Activated CD4-positive, alpha-beta T cell treated with anti-CD3 and anti-CD28 coated beads, Interleukin-2, amount 10 ng/mL, durations not matched to agents 24 days and 14 days (primary cell): ENCODE measurements at regions not wholly inside any gene's neighbourhood (a gene's known extent, or its start where the extent isn't known, plus 50 kb on each side); places are given as distances from the start of the nearest gene placed in this dataset.
A peak's percentile ranks its signal among the peaks of the same experiment; 100 is the strongest.
"Not testable (repeated sequence)": the region's sequence is repeated elsewhere in the genome, so short reads cannot be mapped to it uniquely, and the experiment has no call there.

Experiments
- DNase-seq: peaks from one replicate; pipeline ENCODE4 v3.0.0; 2022
- H3K27ac Mint-ChIP-seq: one replicate; pipeline ENCODE4 v1.8.0; 2022; ENCODE audit warnings: mild to moderate bottlenecking, mixed read lengths
- H3K27me3 Mint-ChIP-seq: one replicate; pipeline ENCODE4 v1.8.0; 2022; ENCODE audit warnings: mixed read lengths
- H3K36me3 Mint-ChIP-seq: one replicate; pipeline ENCODE4 v1.8.0; 2022; ENCODE audit warnings: low read depth, mild to moderate bottlenecking, mixed read lengths
- H3K4me1 Mint-ChIP-seq: one replicate; pipeline ENCODE4 v1.8.0; 2021; ENCODE audit warnings: mixed read lengths
- H3K4me3 Mint-ChIP-seq: one replicate; pipeline ENCODE4 v1.8.0; 2022; ENCODE audit warnings: mild to moderate bottlenecking, moderate library complexity, mixed read lengths
- H3K9me3 Mint-ChIP-seq: one replicate; pipeline ENCODE4 v1.8.0; 2021; ENCODE audit warnings: mixed read lengths
- intact Hi-C: fragments of 100-400 bp; cut with micrococcal nuclease; formaldehyde crosslinking; loops from one replicate; pipeline ENCODE4 v1.15.1; 2023

DNA sequence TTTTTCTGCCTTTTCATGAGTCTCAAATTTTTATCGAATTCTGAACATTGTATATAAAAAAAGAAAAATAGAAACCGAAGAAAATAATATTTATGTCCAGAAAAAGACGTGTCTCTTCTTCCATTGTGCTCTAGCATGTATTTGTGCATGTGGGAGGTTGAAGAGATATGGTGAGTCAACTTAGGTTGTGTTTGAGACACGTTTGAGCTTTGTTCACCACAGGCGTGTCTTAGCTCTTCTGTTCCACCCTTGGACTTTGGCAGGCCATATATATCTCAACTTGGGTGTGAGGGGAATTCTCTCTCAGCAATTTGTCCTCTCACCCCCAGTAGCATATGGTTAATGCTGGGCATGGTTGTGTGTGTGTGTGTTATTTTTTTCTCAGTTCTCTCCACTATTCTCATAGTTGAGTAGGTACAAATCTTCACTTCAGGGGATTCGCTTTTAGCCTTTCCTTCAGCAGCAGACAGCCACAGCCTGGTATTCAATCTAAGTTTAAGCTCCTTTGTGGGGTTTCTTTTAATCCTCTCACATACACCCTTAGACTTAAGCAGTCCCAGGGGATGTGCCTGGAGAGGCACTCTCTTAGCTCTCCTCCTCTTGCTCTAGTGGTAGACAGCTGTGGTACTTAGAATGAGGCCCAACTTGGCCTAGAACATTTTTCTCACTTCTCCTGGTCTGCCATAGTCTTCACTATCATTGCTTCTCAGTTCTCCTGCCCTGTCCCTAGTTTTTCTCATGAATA lies 286.5 kb upstream of the RBMS3 start:
- Mint-ChIP-seq H3K9me3 (peaks cover 10% of the 10 kb centered on the region), H3K36me3 (no peaks in the 10 kb centered on the region), H3K27ac (no peak overlapping the region), H3K27me3 (no peaks in the 10 kb centered on the region), H3K4me3 (no peak overlapping the region), H3K4me1 (peaks cover 7% of the 10 kb centered on the region)
- no peak for DNase-seq
- intact Hi-C loops = no loop called here

DNA sequence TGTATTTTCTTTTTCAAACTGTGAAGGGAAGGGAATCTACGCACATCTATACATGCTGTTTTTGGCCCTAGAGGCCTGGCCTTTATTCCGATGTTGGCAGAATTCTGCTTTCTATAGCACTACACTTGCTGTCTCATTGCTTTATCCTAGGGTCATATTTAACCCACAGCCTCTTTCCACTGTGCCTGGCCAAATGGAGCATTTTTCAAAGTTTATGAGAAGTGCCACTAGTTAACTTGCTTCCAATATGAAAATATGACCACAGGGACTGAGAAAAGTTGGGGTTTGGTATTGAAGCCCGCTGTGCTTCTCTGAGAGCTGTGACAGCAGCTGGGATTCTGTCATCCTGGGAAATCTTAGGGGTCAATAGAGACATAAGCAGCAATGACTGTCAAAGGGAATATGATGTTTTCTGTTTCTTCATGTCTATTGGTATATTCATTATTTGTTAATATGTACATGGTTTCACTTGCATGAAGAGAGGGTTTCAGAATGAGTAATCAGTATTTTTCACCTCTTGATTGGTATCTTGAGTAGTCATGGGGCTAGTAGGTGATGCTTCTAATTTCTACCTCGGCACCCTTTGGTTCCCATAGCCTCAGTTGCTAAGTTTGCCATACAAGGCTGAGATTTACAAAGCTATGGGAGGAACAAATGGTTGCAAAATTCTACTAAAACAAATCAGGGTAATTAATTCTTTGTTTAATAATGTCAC lies 275.8 kb upstream of the RBMS3 start:
- Mint-ChIP-seq H3K4me1 (peaks cover 4% of the 10 kb centered on the region), H3K36me3 (no peaks in the 10 kb centered on the region), H3K27me3 (no peaks in the 10 kb centered on the region), H3K4me3 (no peak overlapping the region), H3K27ac (no peak overlapping the region), H3K9me3 (no peaks in the 10 kb centered on the region)
- intact Hi-C loops = no loop called here
- no peak for DNase-seq

DNA sequence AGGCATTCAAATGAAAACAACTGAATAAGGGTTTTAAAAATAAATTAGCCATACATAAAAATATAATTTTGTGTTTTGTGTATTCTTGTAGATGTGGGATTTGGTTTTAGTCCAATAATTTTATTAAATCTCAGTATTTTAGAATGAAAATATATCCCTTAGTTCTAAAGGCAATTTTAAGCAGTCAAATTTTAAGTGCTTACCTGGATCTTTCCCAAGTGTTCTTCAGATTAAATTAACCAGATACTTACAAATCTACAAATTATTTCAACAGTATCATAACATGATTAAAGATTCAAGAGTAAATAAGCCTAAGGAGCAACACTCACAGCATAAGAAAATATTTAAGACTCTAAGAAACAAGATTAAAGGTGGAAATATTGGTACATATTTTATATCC lies 275.0 kb upstream of the RBMS3 start:
- no peaks in the 10 kb centered on the region for H3K27me3 Mint-ChIP-seq
- no peaks in the 10 kb centered on the region for H3K9me3 Mint-ChIP-seq
- H3K4me3 Mint-ChIP-seq = no peak overlapping the region
- no peak for DNase-seq
- peaks cover 4% of the 10 kb centered on the region for H3K4me1 Mint-ChIP-seq
- no peaks in the 10 kb centered on the region for H3K36me3 Mint-ChIP-seq
- intact Hi-C loops = no loop called here
- H3K27ac Mint-ChIP-seq = no peak overlapping the region

DNA sequence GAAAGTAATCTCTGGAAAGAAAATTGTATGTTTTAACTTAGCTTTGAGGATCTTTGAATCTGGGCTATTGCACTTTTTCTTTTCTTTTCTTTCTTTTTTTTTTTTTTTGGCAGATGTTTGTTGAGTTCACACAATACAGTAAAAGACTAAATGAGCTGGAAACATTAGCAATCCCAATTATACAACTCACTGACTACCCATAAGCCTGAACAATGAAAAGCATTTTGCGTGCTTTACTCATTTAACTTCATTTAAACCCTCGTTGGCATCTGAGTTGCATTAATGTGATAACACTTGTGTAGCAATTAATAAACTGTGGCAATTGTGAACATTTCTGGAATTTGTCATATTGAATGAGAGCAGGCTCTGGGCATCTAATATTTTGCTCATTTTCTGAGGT lies 269.4 kb upstream of the RBMS3 start:
- H3K4me1 Mint-ChIP-seq = no peaks in the 10 kb centered on the region
- H3K9me3 Mint-ChIP-seq = peaks cover 7% of the 10 kb centered on the region
- DNase-seq = no peak
- intact Hi-C loops = no loop called here
- H3K36me3 Mint-ChIP-seq = no peaks in the 10 kb centered on the region
- no peak overlapping the region for H3K27ac Mint-ChIP-seq
- H3K4me3 Mint-ChIP-seq = no peak overlapping the region
- no peaks in the 10 kb centered on the region for H3K27me3 Mint-ChIP-seq

DNA sequence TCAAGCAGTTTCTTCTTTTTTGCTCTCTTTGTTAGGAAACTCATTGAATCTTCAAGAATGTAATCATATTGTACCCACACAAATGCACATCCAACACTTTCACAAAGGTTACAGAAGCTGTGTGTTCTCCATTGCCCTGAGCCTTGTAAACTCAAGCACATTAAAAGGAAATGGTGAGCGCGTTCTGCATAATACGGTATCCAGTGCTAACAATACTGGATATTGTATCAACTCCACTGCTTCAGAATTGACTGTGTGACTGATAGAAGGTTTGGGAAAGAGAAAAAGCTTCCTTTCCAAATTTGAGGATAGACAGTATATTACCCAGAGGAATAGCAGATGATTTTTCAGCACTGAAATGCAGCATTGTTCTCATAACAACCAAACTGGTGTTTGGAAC lies 268.9 kb upstream of the RBMS3 start:
- intact Hi-C loops = no loop called here
- H3K27me3 Mint-ChIP-seq = no peaks in the 10 kb centered on the region
- no peak overlapping the region for H3K27ac Mint-ChIP-seq

DNA sequence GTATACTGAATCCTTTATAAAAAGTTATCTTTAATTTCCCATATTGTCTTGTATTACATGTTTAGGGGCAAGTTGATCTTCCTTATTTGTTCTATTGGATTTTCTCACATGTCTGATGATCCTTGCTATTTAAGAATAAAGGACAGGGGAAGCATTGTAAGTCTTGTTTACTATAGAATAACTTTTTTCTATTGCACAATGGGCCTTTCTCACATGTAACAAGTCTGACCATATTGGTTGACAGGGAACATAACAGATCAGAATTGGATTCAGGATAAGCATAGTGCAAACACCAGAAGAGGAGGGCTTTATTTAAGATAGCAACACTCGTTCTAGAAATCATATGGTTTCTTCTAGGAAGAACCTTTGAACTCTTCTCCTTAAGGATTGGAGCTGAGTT lies 257.9 kb upstream of the RBMS3 start:
- no peaks in the 10 kb centered on the region for H3K36me3 Mint-ChIP-seq
- H3K4me1 Mint-ChIP-seq = peaks cover 5% of the 10 kb centered on the region
- intact Hi-C loops = no loop called here
- no peak for DNase-seq
- H3K9me3 Mint-ChIP-seq = peaks cover 6% of the 10 kb centered on the region
- H3K4me3 Mint-ChIP-seq = no peak overlapping the region
- no peak overlapping the region for H3K27ac Mint-ChIP-seq
- H3K27me3 Mint-ChIP-seq = no peaks in the 10 kb centered on the region

More for the DNA sequence above, 268.9 kb upstream of the RBMS3 start:
- Mint-ChIP-seq H3K9me3 (peaks cover 7% of the 10 kb centered on the region), H3K4me3 (no peak overlapping the region), H3K4me1 (no peaks in the 10 kb centered on the region), H3K36me3 (no peaks in the 10 kb centered on the region)
- DNase-seq = no peak

DNA sequence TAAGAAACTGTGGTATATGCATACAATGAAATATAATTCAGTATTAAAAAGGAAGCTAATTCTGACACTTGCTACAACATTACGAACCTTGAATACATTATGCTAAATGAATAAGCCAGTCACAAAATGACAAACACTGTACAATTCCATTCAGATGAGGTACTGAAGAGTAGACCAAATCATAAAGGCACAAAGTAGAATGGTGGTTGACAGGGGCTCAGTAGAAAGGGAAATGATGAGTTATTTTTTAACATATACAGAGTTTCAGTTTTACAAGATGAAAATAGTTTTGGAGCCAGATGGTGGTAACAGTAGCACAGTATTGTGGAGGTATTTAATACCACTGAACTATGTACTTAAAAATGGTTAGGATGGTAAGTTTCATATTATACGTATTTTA lies 254.6 kb upstream of the RBMS3 start:
- peak overlapping the region; percentile 71 for H3K27ac Mint-ChIP-seq
- peaks cover 5% of the 10 kb centered on the region for H3K4me1 Mint-ChIP-seq
- no peaks in the 10 kb centered on the region for H3K36me3 Mint-ChIP-seq
- intact Hi-C loops = loop anchor here (1.0 to 5.0 kb wide), 4 partner anchors 86 to 256 kb away; partner anchors contain the start of gene RBMS3
- DNase-seq = no peak
- no peaks in the 10 kb centered on the region for H3K27me3 Mint-ChIP-seq
- no peak overlapping the region for H3K4me3 Mint-ChIP-seq
- no peaks in the 10 kb centered on the region for H3K9me3 Mint-ChIP-seq

DNA sequence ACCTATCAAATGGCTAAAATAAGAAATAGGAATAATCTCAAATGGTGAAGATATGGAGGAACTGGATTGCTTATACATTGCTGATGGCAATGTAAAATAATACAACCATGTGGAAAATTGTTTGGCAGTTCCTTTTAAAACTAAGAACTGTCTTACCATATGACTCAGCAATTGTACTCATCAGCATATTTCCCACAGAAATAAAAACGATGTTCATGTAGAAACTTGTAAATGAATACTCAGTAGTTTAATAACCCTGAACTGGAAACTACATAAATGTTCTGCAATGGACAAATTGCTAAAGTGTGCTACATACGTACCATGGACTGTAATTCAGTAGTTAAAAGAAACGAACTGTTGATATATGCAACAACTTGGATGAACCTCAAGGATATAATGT lies 253.9 kb upstream of the RBMS3 start:
- peaks cover 5% of the 10 kb centered on the region for H3K4me1 Mint-ChIP-seq
- no peaks in the 10 kb centered on the region for H3K9me3 Mint-ChIP-seq
- no peak for DNase-seq
- no peak overlapping the region for H3K27ac Mint-ChIP-seq
- intact Hi-C loops = loop anchor here (1.0 to 5.0 kb wide), 4 partner anchors 87 to 255 kb away; partner anchors contain the start of gene RBMS3
- H3K27me3 Mint-ChIP-seq = no peaks in the 10 kb centered on the region
- H3K4me3 Mint-ChIP-seq = no peak overlapping the region
- H3K36me3 Mint-ChIP-seq = no peaks in the 10 kb centered on the region

DNA sequence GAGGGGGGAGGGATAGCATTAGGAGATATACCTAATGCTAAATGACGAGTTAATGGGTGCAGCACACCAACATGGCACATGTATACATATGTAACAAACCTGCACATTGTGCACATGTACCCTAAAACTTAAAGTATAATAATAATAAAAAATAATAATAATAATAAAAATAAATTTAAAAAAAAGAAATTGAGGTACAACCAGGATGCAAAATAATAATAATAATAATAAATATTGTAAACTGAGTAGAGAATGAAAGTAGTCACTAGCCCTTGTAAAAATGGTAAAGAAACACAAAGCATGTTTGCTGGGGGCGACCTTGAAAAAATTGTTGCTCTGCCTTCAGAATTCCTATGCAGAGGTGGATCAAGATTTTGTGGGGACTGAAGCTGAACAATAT lies 249.7 kb upstream of the RBMS3 start:
- H3K36me3 Mint-ChIP-seq, H3K4me1 Mint-ChIP-seq, H3K27me3 Mint-ChIP-seq, H3K27ac Mint-ChIP-seq, DNase-seq, intact Hi-C loops, H3K4me3 Mint-ChIP-seq, H3K9me3 Mint-ChIP-seq: not testable (repeated sequence)

DNA sequence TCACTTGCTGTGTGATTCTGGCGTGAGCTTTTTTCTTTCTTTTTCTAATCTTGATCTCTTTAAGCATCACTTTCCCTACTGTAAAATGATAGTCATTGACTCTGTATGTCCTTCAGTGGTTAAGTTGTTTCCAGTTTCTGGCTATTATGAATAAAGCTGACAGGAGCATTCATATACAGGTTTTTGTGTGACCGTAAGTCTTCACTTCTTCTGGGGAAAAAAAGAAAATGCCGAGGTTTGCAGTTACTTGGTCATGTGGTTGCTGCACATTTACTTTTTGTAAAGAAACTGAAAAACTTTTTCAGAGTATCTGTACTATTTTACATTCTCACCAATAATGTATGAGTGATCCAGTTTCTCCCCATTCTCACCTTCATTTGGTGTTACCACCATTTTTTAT lies 247.4 kb upstream of the RBMS3 start:
- intact Hi-C loops = no loop called here
- no peak for DNase-seq
- Mint-ChIP-seq H3K4me1 (no peaks in the 10 kb centered on the region), H3K27ac (no peak overlapping the region), H3K27me3 (peaks cover 1% of the 10 kb centered on the region), H3K36me3 (no peaks in the 10 kb centered on the region), H3K4me3 (no peak overlapping the region), H3K9me3 (peaks cover 4% of the 10 kb centered on the region)

DNA sequence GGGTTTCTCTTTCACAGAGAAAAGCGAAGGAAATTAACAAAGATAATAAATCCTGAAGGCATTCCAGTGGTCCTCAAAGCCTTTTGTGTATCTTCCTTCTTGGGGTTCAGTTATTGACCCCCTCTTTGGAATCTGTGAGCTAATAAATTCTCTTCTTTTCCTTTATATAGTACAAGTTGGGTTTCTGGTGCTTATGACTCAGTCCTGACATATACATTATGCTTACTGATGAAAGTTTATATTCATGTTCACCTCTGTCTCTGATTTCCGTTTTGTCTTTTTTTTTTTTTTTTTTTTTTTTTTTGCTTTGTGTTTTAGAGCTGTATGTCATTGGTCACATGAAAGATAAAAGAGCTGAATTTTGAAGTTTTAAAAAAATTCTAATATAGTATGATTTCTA lies 230.7 kb upstream of the RBMS3 start:
- Mint-ChIP-seq H3K27me3 (no peaks in the 10 kb centered on the region), H3K9me3 (peaks cover 21% of the 10 kb centered on the region), H3K36me3 (no peaks in the 10 kb centered on the region), H3K27ac (no peak overlapping the region), H3K4me3 (no peak overlapping the region), H3K4me1 (no peaks in the 10 kb centered on the region)
- intact Hi-C loops = no loop called here
- DNase-seq = no peak

DNA sequence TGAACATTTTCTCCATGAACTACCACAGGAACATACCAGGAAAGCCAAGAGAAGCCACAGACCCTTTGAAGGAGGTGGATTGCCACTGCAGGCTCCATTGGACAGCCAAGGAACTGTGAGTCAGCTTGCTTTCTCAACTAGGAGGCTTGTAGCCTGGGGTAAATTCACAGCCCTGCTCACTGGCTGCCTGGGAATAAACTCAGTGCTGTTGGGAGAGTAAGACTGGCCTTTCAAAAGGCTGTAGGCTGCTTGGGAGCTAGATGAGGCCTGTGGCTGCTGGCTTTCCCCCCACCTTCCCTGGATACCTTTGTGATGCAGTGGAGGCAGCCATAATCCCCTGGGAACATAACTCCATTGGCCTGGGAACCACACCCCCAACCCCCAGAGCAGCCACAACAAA lies 223.5 kb upstream of the RBMS3 start:
- no peak for DNase-seq
- no peak overlapping the region for H3K4me3 Mint-ChIP-seq
- H3K4me1 Mint-ChIP-seq = no peaks in the 10 kb centered on the region
- no peak overlapping the region for H3K27ac Mint-ChIP-seq
- no peaks in the 10 kb centered on the region for H3K36me3 Mint-ChIP-seq
- intact Hi-C loops = no loop called here
- H3K27me3 Mint-ChIP-seq = no peaks in the 10 kb centered on the region
- H3K9me3 Mint-ChIP-seq = peaks cover 28% of the 10 kb centered on the region

DNA sequence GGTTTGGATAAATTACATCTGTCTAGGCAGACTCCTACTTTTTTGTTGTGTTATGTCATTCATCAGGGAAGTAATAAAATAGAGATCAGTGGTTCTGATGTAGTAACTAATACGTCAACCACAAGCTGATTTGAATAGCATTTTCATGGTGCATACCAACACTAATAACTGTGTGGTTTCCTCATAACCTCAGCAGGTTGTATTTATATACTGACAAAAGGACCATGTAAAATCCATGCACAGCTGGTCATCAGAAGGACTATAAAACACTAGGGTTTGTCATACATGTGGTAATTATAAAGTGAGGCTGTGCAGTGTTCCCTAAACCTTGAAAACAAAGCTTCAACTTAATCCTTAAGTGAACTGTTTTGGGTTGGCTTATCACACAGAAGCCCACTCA lies 216.8 kb upstream of the RBMS3 start:
- DNase-seq = no peak
- H3K4me1 Mint-ChIP-seq = no peaks in the 10 kb centered on the region
- H3K36me3 Mint-ChIP-seq = no peaks in the 10 kb centered on the region
- no peaks in the 10 kb centered on the region for H3K9me3 Mint-ChIP-seq
- intact Hi-C loops = no loop called here
- H3K27me3 Mint-ChIP-seq = no peaks in the 10 kb centered on the region
- no peak overlapping the region for H3K4me3 Mint-ChIP-seq
- H3K27ac Mint-ChIP-seq = no peak overlapping the region

DNA sequence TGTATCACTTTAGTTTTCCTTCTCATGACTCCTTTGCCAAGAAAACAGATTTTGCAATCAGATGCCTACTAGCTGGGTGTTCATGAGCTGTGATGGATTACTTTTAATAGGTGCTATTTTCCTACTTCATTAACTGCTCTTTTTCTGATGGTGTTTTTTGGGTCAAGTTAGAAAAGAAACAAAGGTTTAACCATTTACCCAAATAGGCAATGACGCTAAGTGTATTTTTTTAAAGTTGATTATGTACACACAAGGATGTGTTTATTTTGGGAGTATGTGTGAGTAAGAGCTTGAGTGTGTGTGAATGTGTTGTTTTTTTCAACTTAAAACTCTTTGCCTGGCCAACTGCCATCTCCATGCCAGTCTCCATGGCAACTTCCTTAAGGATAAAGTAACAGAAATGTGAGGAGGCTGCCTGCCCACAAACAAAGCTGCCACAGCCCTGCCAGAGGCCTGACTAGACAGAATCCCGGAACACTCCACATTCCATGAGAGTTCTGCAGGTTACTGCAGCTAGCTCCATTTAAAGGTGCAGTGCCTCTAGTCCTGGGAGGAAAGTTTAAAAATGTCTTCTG lies 215.6 kb upstream of the RBMS3 start:
- no peak overlapping the region for H3K27ac Mint-ChIP-seq
- no peaks in the 10 kb centered on the region for H3K36me3 Mint-ChIP-seq
- no peak overlapping the region for H3K4me3 Mint-ChIP-seq
- intact Hi-C loops = no loop called here
- peaks cover under 1% of the 10 kb centered on the region for H3K9me3 Mint-ChIP-seq
- no peak for DNase-seq
- no peaks in the 10 kb centered on the region for H3K27me3 Mint-ChIP-seq
- H3K4me1 Mint-ChIP-seq = no peaks in the 10 kb centered on the region
